Bronchial epithelial cell (primary cell): ENCODE measurements at regions not wholly inside any gene's neighbourhood (a gene's known extent, or its start where the extent isn't known, plus 50 kb on each side); places are given as distances from the start of the nearest gene placed in this dataset.
A peak's percentile ranks its signal among the peaks of the same experiment; 100 is the strongest.
"Not testable (repeated sequence)": the region's sequence is repeated elsewhere in the genome, so short reads cannot be mapped to it uniquely, and the experiment has no call there.

Experiments
- DNase-seq: peaks from one replicate; pipeline ENCODE4 v3.0.0-alpha.2; 2010; ENCODE audit warnings: low read depth
- FAIRE-seq: peaks from 2 replicates; lab custom pipeline; 2011; peaks lifted over from hg19 to GRCh38; lab: Jason Lieb, UNC
- H3K27me3 ChIP-seq: 2 replicates; pipeline ENCODE4 v1.5.1; 2011; ENCODE audit warnings: low read length; ENCODE audit not compliant: control insufficient read depth, insufficient read depth
- H3K36me3 ChIP-seq: 2 replicates; pipeline ENCODE4 v1.5.1; 2011; ENCODE audit warnings: low read length; ENCODE audit not compliant: control insufficient read depth, insufficient read depth
- H3K4me3 ChIP-seq: 2 replicates; pipeline ENCODE4 v1.5.1; 2011; ENCODE audit warnings: mild to moderate bottlenecking, low read depth, low read length, control low read depth
- CTCF ChIP-seq: IDR thresholded peaks from 2 replicates; pipeline ENCODE4 v1.5.1; 2011; ENCODE audit warnings: mild to moderate bottlenecking, moderate library complexity, low read length, control low read depth, inconsistent platforms; ENCODE audit not compliant: insufficient read depth, severe bottlenecking

- not testable (repeated sequence) for DNase-seq, H3K4me3 ChIP-seq, H3K36me3 ChIP-seq, FAIRE-seq, H3K27me3 ChIP-seq
Observed at GRCh38 chr12:37441371-37441770, 875.2 kb upstream of the ALG10B start.

GRCh38 chr12:37455646-37456045, 860.9 kb upstream of the ALG10B start:
- not testable (repeated sequence) for FAIRE-seq, H3K36me3 ChIP-seq, H3K4me3 ChIP-seq, DNase-seq, H3K27me3 ChIP-seq

GRCh38 chr12:37497939-37498338, 818.6 kb upstream of the ALG10B start:
- H3K4me3 ChIP-seq, H3K27me3 ChIP-seq, FAIRE-seq, DNase-seq, H3K36me3 ChIP-seq: not testable (repeated sequence)

- not testable (repeated sequence) for H3K4me3 ChIP-seq, H3K36me3 ChIP-seq, H3K27me3 ChIP-seq, DNase-seq, FAIRE-seq
Observed at GRCh38 chr12:37510256-37510655, 806.3 kb upstream of the ALG10B start.

GRCh38 chr12:37540581-37540980, 776.0 kb upstream of the ALG10B start:
- H3K36me3 ChIP-seq, DNase-seq, H3K27me3 ChIP-seq, H3K4me3 ChIP-seq: not testable (repeated sequence)
- FAIRE-seq = peak; percentile 36

GRCh38 chr12:37541356-37541755, 775.2 kb upstream of the ALG10B start:
- H3K4me3 ChIP-seq = no peak overlapping the region
- DNase-seq (no peak), FAIRE-seq (no peak)
- no peaks in the 10 kb centered on the region for H3K27me3 ChIP-seq
- no peaks in the 10 kb centered on the region for H3K36me3 ChIP-seq
- TF ChIP-seq CTCF = no peak

- Histone ChIP-seq H3K4me3 (no peak overlapping the region), H3K27me3 (no peaks in the 10 kb centered on the region), H3K36me3 (no peaks in the 10 kb centered on the region)
- DNase-seq = no peak
- no peak for FAIRE-seq
- TF ChIP-seq CTCF = no peak
Observed at GRCh38 chr12:37543131-37543965, 773.2 kb upstream of the ALG10B start.

- no peak for DNase-seq
- TF ChIP-seq CTCF = no peak
Observed at GRCh38 chr12:37543966-37544668, 772.5 kb upstream of the ALG10B start.

GRCh38 chr12:37544669-37545330, 771.8 kb upstream of the ALG10B start:
- not testable (repeated sequence) for DNase-seq, H3K27me3 ChIP-seq, H3K36me3 ChIP-seq, H3K4me3 ChIP-seq
- peak; percentile 90 for FAIRE-seq

More at GRCh38 chr12:37543966-37544668, 772.5 kb upstream of the ALG10B start:
- Histone ChIP-seq H3K27me3 (no peaks in the 10 kb centered on the region), H3K4me3 (no peak overlapping the region), H3K36me3 (no peaks in the 10 kb centered on the region)
- no peak for FAIRE-seq
